Mesodermal cell (in vitro differentiated cells): ENCODE measurements at regions not wholly inside any gene's neighbourhood (a gene's known extent, or its start where the extent isn't known, plus 50 kb on each side); places are given as distances from the start of the nearest gene placed in this dataset.

Source experiments
- H3K27ac ChIP-seq: 2 replicates; pipeline ENCODE4 v1.7.0; 2013; ENCODE audit warnings: mild to moderate bottlenecking, low read depth, low read length, moderate library complexity; ENCODE audit not compliant: severe bottlenecking
- H3K36me3 ChIP-seq: 2 replicates; pipeline ENCODE4 v1.7.1; 2013; ENCODE audit warnings: mild to moderate bottlenecking, low read length, moderate library complexity; ENCODE audit not compliant: control insufficient read depth, insufficient read depth
- H3K4me1 ChIP-seq: one replicate; pipeline ENCODE4 v1.7.1; 2013; ENCODE audit warnings: mild to moderate bottlenecking, low read length; ENCODE audit not compliant: insufficient read depth, control insufficient read depth, poor library complexity, severe bottlenecking
- H3K4me3 ChIP-seq: 2 replicates; pipeline ENCODE4 v1.7.0; 2013; ENCODE audit warnings: low read length, control low read depth, mild to moderate bottlenecking; ENCODE audit not compliant: insufficient read depth, poor library complexity, severe bottlenecking; ENCODE audit errors: extremely low read depth
- H3K9me3 ChIP-seq: 2 replicates; pipeline ENCODE4 v1.7.1; 2013; ENCODE audit warnings: mild to moderate bottlenecking, low read length, moderate library complexity; ENCODE audit not compliant: control insufficient read depth
- WGBS, 2 experiments: methylation state at CpG; one replicate each; pipeline ENCODE4 v1.1.5; 2013; ENCODE audit warnings: missing lambda C conversion rate in 2 of 2; ENCODE audit not compliant: insufficient coverage in 2 of 2; 5-methylcytosine and 5-hydroxymethylcytosine counted together

- Histone ChIP-seq H3K36me3 (no peaks in the 10 kb centered on the region), H3K9me3 (no peaks in the 10 kb centered on the region), H3K4me3 (no peak overlapping the region), H3K27ac (no peak overlapping the region), H3K4me1 (peaks cover 3% of the 10 kb centered on the region)
- WGBS, 2 experiments = 95 to 100% methylated on average over 1 to 2 of the region's 2 CpGs
These were observed 68.5 kb upstream of the DUSP10 start for GRCh38 chr1:221810406-221810805.

- H3K36me3 ChIP-seq = no peaks in the 10 kb centered on the region
- 91 to 94% methylated on average over 7 to 10 of the region's 12 CpGs for WGBS, 2 experiments
- no peak overlapping the region for H3K27ac ChIP-seq
- H3K4me3 ChIP-seq = no peak overlapping the region
- peaks cover 3% of the 10 kb centered on the region for H3K4me1 ChIP-seq
- no peaks in the 10 kb centered on the region for H3K9me3 ChIP-seq
These were observed 67.5 kb upstream of the DUSP10 start for GRCh38 chr1:221809091-221810029.

- Histone ChIP-seq H3K4me1 (peaks cover 8% of the 10 kb centered on the region), H3K27ac (no peak overlapping the region), H3K4me3 (no peak overlapping the region), H3K9me3 (no peaks in the 10 kb centered on the region), H3K36me3 (no peaks in the 10 kb centered on the region)
These were observed 65.1 kb upstream of the DUSP10 start for GRCh38 chr1:221806984-221807383.

DNA sequence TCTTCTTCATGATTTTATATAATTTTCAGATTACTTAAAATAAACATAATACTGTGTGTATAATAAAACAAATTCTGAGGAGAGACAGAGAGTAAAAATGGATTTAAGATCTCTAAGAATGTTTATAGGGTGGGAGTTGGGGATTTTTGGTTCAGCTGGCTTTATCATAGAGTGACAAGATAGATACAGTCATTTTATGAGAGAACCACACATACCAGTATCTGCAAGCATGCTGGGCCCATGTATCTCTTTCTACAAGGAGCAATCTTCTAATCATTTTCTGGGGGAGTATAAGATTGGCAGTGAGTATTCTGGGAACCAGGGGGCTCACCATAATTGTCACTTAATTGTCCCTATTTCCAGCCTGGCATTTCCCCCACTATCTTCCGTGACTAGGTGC lies 64.3 kb upstream of the DUSP10 start:
- 100% methylated on average over 1 of the region's 1 CpG; no CpG with 5 or more reads in 1 of the 2 experiments for WGBS, 2 experiments
- Histone ChIP-seq H3K9me3 (no peaks in the 10 kb centered on the region), H3K36me3 (no peaks in the 10 kb centered on the region), H3K4me1 (peaks cover 12% of the 10 kb centered on the region), H3K27ac (no peak overlapping the region), H3K4me3 (no peak overlapping the region)

DNA sequence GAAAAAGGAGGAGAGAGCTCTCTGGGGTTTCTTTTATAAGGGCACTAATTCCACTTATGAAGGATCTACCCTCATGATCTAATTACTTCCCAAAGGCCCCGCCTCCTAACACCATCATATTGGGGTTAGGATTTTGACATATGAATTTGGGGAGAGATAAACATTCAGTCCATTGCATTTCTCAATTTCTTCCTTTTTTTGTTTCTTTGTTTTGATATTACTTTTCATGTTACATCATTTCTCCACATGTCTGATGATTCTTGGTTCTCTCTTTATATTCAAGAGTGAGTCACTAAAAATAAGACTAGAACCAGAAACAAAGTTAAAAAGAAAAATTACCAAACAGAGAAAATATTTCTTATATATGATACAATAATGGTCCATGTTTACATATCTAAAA lies 63.2 kb upstream of the DUSP10 start:
- H3K4me3 ChIP-seq = no peak overlapping the region
- no CpG with 5 or more reads among the region's 1 CpG for WGBS, 2 experiments
- H3K27ac ChIP-seq = no peak overlapping the region
- no peaks in the 10 kb centered on the region for H3K36me3 ChIP-seq
- no peaks in the 10 kb centered on the region for H3K9me3 ChIP-seq
- peaks cover 12% of the 10 kb centered on the region for H3K4me1 ChIP-seq

DNA sequence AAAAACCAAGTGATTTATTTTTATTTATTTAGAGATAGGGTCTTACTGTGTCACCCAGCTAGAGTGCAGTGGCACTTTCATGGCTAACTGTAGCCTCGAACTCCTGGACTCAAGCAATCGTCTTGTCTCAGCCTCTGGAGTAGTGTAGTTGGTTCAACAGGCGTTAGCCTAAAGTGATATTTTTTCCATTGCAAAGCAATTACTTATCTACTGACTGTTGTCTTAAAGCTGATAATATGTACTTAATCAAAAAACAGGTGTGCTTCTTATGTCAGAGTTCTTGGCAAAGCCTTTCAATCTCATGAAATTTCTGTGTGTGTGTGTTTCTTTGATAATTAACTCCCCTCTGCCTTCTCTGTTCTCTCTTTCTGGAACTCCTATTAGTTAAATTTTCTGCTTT lies 62.4 kb upstream of the DUSP10 start:
- Histone ChIP-seq H3K4me1 (peaks cover 12% of the 10 kb centered on the region), H3K9me3 (peaks cover 4% of the 10 kb centered on the region), H3K4me3 (no peak overlapping the region), H3K27ac (no peak overlapping the region), H3K36me3 (no peaks in the 10 kb centered on the region)
- 67 to 92% methylated on average over 1 to 2 of the region's 3 CpGs for WGBS, 2 experiments

DNA sequence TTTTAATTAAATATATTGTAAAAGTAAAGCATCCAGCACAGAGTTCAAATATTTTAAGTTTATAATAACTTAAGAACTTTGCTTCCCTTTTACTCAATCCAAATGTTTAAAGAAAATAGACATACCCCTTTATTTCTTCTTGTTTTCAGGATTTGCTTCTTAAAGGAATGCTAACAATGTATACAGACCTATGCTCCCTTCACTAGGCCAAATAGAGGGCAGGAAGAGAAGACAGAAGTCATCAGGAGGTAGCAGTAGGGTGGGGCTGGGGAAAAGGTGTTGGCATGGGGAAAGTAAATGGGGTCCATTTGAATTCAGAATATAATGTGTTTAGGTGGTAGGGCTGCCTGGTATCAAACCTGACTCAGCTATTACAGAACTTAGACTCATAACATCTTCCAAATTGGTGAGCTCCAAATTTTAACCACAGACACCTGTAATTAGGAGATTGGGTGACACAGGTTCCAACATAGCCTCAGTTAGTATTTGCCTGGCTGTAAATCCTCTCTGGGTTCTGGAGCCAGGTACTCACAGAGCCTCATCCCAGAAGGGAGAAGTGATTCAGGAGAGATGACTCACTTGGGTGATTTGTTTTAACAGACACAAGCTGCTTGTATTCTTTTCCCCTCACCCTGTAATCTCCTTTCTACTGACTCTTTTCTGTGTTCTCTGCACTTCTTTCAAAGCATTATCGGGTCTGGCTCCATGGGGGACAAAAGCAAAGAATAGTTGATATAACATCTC lies 60.1 kb upstream of the DUSP10 start:
- Histone ChIP-seq H3K4me3 (no peak overlapping the region), H3K9me3 (peaks cover 4% of the 10 kb centered on the region), H3K27ac (no peak overlapping the region), H3K36me3 (no peaks in the 10 kb centered on the region), H3K4me1 (peaks cover 10% of the 10 kb centered on the region)
- WGBS, 2 experiments = 60% methylated on average over 1 of the region's 1 CpG; no CpG with 5 or more reads in 1 of the 2 experiments

- no peak overlapping the region for H3K27ac ChIP-seq
- H3K4me3 ChIP-seq = no peak overlapping the region
- H3K4me1 ChIP-seq = peaks cover 10% of the 10 kb centered on the region
- peaks cover 4% of the 10 kb centered on the region for H3K9me3 ChIP-seq
- H3K36me3 ChIP-seq = no peaks in the 10 kb centered on the region
- WGBS, 2 experiments = 100% methylated on average over 1 of the region's 3 CpGs
These were observed 59.4 kb upstream of the DUSP10 start for GRCh38 chr1:221801251-221801661.

DNA sequence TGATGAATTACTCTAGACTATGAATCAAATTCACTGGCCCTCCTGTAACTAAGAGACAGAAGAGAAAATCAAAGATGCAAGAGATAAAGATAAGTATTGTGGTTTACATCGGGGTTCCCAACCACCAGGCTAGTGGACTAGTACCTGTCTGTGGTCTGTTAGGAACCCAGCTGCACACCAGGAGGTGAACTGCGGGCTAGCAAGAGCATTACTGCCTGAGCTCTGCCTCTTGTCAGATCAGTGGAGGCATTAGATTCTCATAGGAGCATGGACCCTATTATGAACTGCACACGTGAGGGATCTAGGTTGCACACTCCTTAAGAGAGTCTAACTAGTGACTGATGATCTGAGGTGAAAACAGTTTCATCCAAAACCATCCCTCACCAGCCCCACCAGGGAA lies 58.9 kb upstream of the DUSP10 start:
- Histone ChIP-seq H3K4me1 (peaks cover 10% of the 10 kb centered on the region), H3K4me3 (no peak overlapping the region), H3K9me3 (peaks cover 4% of the 10 kb centered on the region), H3K27ac (no peak overlapping the region), H3K36me3 (no peaks in the 10 kb centered on the region)
- 88 to 93% methylated on average over 3 of the region's 3 CpGs for WGBS, 2 experiments

- H3K36me3 ChIP-seq = no peaks in the 10 kb centered on the region
These were observed 55.6 kb upstream of the DUSP10 start for GRCh38 chr1:221797506-221797905.

DNA sequence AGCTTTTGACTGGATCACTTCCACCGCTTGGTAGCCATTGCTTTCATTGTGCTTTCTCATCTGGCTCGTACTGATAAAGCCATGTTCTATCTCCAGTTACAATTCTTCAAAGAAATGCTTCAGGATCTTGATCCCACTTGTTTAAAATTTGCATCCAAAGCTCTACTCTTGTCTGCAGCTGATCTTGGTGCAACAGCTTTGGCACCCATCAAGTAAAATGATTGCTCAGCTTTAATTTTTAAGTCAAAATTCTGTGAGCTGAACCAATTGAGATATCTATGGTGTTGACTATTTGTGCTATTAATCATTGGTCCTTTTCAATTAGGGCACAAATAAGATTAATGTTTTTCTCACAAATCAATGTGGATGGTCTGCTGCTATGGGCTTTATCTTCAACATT lies 54.8 kb upstream of the DUSP10 start:
- no peak overlapping the region for H3K27ac ChIP-seq
- no peak overlapping the region for H3K4me3 ChIP-seq
- 67 to 100% methylated on average over 1 to 2 of the region's 2 CpGs for WGBS, 2 experiments
- peaks cover 9% of the 10 kb centered on the region for H3K4me1 ChIP-seq
- H3K36me3 ChIP-seq = no peaks in the 10 kb centered on the region
- H3K9me3 ChIP-seq = peaks cover 7% of the 10 kb centered on the region

More at GRCh38 chr1:221797506-221797905, 55.6 kb upstream of the DUSP10 start:
- Histone ChIP-seq H3K9me3 (peaks cover 7% of the 10 kb centered on the region), H3K4me1 (peaks cover 17% of the 10 kb centered on the region), H3K27ac (no peak overlapping the region), H3K4me3 (no peak overlapping the region)
